GM19463 (cell line): ENCODE measurements at regions not wholly inside any gene's neighbourhood (a gene's known extent, or its start where the extent isn't known, plus 50 kb on each side); places are given as distances from the start of the nearest gene placed in this dataset.
"Not testable (repeated sequence)": the region's sequence is repeated elsewhere in the genome, so short reads cannot be mapped to it uniquely, and the experiment has no call there.

Experiments
- ATAC-seq: cut with Tn5 transposase; IDR thresholded peaks from one replicate; pipeline ENCODE4 v1.9.1; 2021; ENCODE audit warnings: mild to moderate bottlenecking, moderate library complexity; ENCODE audit not compliant: unreplicated experiment

DNA sequence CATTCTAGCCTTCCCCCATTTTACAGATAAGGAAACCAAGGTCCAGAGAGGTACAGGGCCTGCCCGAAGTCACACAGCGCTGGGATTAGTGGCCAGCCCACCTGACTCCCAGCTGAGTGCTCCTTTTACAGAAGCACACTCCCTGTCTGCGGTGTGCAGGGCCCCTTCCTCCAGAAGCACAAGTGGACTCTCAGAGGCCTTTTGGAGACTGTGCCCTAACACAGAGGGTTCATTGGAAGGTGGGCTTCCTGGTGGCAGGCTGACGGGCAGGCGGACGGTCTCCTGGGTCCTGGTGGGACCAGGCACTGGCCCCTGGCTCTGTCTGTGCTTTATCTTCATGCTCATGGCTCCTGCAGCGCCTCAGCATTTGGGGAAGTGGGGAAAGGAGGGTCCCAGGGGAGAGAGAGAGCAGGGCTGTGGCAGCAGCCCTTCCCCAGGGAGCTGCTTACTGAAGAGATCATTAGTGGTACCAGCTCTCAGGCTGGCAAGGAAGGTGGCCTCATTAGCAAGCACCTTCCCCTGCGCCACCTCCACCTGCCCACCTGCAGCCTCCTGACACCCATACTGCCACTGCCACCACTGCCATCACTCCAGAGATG is 83.1 kb upstream of the GOLGA6L4 start:
- not testable (repeated sequence) for ATAC-seq

GRCh38 chr15:84153655-84154140 is 81.9 kb upstream of the GOLGA6L4 start:
- ATAC-seq = not testable (repeated sequence)

GRCh38 chr15:84154314-84154713 is 81.3 kb upstream of the GOLGA6L4 start:
- not testable (repeated sequence) for ATAC-seq

GRCh38 chr15:84154787-84155186 is 80.8 kb upstream of the GOLGA6L4 start:
- not testable (repeated sequence) for ATAC-seq

DNA sequence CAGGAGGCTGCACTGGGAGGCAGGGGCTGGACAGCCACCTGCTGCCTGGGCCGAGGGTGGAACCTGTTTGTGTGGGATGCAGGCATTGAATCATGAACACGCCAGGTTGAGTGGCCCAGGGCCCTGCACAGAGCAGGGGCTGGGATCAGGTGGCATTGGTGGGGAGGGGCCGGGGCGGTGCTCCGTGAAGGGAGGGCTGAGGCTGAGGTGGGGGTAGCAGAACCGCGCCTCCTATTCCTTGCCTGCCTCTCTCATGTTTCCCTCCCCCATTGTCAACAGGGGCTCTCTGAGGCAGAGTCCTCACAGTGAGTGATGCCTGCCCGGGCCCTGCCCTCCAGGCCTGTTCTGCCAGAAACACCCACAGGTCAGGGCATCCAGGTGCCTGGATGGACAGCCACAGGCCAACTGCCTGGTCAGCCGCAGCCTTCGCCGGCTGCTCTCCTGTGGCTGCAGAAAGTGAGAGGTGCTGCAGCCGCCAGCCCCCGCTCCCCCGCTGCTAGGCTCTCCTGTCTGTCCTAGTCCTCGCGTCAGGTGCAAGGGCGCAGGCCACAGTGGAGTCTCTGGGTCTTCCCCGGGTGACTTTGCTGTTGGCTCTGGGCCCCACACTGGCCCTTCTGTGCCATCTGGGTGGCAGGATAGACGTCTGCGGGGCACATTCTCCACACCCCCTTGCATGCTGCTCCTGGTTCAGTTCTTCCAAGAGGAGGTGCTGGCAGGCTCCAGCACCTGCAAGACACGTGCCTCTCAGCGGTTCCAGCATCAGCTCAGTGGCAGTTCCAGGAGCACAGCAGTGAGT is 79.6 kb upstream of the GOLGA6L4 start:
- ATAC-seq = not testable (repeated sequence)

DNA sequence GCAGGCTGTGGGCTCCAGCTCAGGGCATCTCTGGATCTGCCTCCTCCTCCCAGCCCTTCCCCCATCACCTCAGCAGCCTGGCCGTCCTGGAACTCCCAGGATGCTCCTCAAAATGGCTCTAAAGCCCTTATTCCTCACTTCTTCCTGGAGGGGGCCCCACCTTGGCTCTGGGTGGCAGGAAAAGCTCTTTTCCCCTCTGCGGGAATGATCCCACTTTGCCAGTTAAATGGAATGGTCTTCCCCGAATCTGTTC is 79.1 kb upstream of the GOLGA6L4 start:
- not testable (repeated sequence) for ATAC-seq

GRCh38 chr15:84157056-84157632 is 78.4 kb upstream of the GOLGA6L4 start:
- not testable (repeated sequence) for ATAC-seq

DNA sequence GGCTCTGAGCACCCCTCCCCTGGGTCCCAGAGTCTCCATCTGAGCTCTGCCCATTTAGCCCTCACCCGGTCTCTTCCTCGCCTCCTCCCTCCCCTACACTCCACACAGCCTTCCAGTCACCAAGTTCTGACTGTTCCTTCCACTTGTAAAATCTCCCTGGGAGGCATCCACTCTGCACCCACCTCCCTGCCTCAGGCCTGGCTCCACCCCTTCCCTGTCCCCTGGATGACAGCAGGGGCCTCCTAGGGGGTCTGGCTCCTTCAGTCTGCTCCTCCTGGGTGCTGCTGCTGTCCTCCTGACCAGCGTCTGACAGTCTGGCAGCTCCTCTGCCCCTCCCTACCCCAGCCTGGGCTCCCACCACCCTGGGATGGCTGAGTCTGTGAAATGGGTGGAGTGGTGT is 77.7 kb upstream of the GOLGA6L4 start:
- ATAC-seq = not testable (repeated sequence)

DNA sequence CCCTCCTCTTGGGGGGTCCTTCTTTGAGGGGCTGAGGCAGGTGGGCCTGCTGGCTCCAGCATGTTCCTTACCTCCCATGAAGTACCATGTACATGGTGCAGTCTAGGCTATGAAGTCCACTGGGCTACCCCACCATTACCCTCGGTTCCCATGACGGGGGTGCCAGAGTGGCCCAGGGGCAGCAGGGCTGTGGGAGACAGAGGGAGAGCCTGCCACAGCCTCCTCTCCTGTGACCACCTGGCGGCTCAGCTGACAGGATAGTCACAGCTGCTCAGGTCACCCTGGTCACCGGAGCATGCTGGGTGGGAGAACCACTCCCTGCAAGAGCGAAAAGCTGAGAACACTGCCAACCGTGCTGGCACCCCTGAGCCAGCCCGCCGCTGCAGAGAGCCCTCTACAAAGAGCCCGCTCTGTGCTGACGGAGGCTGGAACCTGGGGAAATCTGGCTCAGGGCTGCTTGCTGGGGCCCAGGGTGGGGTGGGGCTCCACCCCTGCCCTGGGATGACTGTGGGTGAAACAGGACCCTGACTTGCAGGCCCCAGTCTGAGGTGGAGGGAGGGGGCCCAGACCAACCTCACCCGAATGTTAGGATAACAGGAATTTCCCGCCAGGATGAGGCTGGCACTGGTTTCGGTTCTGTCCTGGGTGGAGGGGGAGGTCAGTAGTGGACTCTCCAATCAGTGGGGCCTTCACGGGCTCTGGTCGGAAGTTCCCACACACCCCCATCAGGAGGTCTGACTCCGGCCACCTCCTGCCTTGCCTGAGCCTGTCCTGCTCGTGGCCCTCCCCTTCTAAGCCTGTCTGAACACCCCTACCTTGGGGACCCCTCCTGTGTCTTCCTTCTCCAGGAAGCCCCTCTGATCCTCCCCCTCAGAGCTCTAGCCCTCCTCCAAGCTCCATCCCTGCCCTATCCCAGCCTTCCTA is 76.0 kb upstream of the GOLGA6L4 start:
- not testable (repeated sequence) for ATAC-seq

DNA sequence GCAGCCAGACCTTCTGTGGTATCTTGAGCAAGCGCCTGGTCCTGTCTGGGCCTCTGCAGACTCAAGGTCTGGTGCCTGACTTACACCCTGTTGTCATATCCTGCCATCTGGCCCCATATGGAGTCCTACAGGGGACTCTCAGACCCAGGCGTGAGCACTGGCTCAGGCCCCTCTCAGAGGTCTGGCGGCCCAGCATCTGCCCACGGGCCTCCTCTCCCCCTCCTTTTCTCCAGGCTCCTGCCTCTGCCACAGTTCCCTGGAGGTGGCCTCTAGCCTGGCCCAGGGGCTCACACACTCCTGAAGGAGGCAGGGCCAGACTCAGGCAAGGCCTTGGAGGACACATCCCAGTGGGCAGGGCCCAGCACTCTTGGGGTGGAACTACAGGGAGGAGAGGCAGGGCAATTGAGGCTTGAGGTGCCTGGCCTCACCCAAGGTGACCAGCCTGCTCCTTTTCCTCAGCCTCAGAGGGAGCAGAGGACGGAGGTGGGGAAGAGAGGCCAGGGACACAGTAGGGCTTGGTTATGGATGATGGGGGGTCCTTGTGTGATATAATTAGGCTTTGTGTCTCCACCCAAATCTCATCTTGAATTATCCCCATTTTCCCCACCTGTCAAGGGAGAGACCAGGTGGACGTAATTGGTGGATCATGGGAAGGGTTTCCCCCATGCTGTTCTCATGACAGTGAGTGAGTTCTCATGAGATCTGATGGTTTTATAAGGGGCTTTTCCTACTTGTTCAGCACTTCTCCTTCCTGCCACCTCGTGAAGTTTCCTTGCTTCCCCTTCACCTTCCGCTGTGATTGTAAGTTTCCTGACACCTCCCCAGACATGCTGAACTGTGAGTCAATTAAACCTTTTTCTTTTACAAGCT is 70.9 kb upstream of the GOLGA6L4 start:
- ATAC-seq = not testable (repeated sequence)

- not testable (repeated sequence) for ATAC-seq
Observed at GRCh38 chr15:84170029-84170428, 65.5 kb upstream of the GOLGA6L4 start.

DNA sequence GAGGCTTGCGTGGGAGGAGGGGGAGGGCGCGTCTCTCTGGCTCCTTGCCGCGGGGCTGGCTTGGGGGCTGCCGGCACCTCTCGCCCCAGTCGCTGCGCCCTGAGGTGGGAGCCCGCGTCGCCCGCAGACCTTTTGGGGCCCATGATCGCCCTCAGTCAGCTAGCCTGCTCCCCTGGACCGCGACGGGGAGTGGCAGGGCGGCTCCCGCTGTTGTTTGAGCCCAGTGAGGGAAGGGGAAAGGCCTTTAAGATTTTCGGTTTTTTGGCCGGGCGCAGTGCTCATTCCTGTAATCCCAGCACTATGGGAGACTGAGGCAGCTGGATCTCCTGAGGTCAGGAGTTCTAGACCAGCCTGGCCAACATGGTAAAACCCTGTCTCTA is 62.4 kb upstream of the GOLGA6L4 start:
- ATAC-seq = not testable (repeated sequence)
